Right hindlimb (tissue), 1 donor: ENCODE measurements at regions not wholly inside any gene's neighbourhood (a gene's known extent, or its start where the extent isn't known, plus 50 kb on each side); places are given as distances from the start of the nearest gene placed in this dataset.
"Not testable (repeated sequence)": the region's sequence is repeated elsewhere in the genome, so short reads cannot be mapped to it uniquely, and the experiment has no call there.

Source experiments
- DNase-seq: peaks from one replicate; pipeline ENCODE4 v3.0.0-alpha.2; 2018

DNA sequence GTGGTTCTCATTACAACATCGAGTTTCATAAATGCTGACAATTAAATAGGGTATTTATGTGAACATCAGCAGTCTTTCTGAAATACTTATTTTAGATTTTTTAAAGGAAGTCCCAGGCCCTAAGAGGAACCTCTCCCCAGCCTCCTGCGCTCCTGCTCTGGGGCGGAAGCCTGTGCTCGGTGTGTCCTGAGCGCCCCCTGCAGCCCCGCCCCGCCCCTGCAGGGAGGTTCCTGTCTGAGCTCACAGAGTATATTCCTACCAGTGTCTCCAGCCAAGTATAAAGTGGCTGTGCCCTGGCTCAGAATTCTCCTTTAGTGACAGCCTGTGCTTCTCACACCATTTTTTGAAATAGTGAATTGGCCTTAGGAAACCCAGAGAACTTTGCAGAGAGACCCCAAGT, 567.9 kb downstream of the GOLGA6L6 start:
- DNase-seq, result no peak

DNA sequence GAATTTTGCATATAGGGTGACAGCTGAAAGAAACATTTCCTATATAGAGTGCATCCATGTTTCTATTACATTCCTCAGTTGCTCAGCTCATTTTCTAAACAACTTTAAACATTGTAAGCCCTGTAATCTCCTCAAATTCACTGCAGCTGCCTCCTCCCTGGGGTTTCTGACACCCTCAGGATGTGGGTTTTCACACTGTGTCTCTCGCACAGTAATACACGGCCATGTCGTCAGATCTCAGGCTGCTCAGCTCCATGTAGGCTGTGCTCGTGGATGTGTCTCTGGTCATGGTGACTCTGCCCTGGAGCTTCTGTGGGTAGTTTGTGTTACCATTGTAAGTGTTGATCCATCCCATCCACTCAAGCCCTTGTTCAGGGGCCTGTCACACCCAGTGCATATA, 569.0 kb downstream of the GOLGA6L6 start:
- not testable (repeated sequence) for DNase-seq

- not testable (repeated sequence) for DNase-seq
These were observed 576.0 kb downstream of the GOLGA6L6 start for GRCh38 chr15:19965574-19965973.

GRCh38 chr15:19964480-19964879, 577.1 kb downstream of the GOLGA6L6 start:
- not testable (repeated sequence) for DNase-seq

DNA sequence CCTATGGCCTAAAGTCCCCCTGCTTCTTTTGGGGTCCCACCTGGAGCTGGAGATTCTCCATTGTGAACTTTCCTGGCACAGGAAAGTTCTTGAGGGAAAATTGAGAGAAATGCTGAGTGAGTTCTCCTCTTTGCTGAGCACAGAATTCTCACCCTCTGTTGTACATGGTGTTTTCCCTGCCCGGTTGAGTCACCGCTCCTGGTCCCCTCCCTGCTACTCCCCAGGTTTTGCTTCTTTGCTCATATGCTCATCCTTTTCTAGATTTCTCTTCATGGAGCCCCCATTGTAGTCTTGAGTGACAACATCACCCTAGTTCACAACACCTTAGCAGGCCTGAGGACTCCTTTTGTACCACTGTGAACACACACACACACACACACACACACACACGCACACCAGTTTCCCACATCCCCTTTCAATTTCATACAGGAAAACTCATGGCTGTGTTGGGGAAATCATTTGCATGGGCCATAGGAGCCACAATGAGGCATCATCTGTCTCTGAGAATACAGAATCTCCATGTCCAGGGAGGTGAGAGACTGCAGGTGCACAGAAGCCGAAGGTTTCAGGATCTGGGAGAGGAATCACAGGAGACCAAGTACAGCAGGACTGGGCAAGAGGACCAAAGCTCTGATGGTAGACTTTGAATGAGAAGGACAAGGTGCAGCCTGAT, 585.3 kb downstream of the GOLGA6L6 start:
- no peak for DNase-seq

DNA sequence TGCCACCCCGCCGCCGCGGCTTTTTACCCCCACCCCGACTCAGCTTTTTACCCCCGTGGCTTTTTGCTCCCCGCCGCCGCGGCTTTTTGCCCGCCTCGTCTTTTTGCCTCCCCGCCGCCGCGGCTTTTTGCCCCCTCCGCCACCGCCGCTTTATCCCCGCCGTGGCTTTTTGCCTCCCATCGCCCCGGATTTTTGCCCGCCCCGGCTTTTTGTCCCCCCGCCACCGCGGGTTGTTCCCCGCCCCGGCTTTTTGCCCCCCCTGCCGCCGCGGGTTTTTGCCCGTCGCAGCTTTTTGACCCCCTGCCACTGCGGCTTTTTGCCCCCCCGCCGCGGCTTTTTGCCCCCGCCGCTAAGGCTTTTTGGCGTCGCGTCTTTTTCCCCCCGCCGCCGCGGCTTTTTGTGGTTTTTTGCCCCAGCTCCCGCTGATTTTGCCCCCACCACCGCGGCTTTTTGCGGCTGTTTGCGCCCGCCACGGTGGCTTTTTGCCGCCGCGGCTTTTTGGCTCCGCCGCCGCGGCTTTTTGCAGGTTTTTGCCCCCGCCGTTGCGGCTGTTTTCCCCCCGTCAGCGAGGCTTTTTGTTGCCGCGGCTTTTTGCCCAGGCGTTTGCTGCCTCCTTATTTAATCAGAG, 597.2 kb downstream of the GOLGA6L6 start:
- DNase-seq, result no peak

GRCh38 chr15:19943515-19943914, 598.1 kb downstream of the GOLGA6L6 start:
- no peak for DNase-seq

GRCh38 chr15:19903281-19903680, 638.3 kb downstream of the GOLGA6L6 start:
- not testable (repeated sequence) for DNase-seq

DNA sequence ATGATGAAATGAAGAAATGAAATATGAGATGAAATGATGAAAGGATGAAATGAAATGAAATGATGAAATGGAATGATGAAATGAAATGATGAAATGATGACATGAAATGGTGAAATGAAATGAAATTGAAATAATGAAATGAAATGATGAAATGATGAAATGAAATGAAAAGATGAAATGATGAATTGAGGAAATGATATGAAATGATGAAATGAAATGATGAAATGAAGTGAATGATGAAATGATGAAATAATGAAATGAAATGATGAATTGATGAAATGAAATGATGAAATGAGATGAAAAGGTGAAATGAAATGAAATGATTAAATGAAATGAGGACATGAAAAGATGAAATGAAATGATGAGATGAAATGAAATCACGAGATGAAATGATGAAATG, 639.2 kb downstream of the GOLGA6L6 start:
- not testable (repeated sequence) for DNase-seq

DNA sequence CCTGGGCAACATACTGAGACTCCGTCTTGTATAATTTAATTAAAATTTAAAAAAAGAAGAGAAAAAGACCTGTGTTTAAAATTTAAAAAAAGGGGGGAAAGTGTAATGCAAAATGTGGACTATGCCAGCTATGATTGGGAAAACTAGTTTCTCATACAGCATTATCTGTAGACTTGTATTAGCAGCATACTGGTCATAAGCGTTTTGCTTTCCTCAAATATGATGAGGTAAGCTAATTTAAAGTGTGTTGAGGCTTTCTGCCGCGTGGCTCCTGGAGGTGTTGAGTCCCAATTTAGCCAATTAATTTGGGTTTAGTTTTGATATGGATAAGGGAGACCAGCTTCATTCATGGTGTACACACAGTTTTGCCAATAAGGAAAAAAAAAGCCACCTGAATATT, 640.2 kb downstream of the GOLGA6L6 start:
- DNase-seq, result not testable (repeated sequence)

DNA sequence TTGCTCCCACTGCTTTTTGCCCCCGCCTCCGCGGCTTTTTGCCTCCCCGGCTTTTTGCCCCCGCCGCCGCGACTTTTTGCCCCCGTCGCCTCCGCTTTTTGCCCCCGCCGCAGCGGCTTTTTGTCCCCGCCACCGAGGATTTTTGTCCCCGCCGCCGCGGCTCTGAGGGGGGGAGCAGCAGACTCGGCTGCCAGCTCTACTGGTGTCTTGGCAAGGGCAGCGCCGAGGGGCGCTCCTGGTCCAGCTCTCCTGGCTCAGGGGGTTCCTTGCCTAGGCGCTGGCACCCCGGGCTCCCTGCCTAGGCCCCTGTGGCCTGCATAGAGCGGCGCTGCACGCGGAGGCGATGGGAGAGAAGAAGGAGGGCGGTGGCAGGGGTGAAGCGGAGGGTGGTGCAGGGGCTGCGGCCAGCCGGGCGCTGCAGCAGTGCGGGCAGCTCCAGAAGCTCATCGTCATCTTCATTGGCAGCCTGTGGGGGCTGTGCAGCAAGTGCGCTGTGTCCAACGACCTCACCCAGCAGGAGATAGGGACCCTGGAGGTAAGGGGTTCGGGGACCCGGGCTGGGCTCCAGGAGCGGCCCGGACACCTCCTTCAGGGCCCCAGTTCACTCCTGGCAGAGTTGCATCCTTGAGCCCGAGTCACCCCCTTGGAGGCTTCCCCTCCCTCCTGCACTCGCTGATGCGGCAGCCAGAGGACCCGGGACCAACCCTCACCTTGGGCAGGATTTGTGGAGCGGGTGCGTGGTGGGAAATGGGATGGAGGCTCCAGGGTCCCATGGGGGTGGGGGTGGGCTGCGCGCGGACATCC, 642.4 kb downstream of the GOLGA6L6 start:
- no peak for DNase-seq

DNA sequence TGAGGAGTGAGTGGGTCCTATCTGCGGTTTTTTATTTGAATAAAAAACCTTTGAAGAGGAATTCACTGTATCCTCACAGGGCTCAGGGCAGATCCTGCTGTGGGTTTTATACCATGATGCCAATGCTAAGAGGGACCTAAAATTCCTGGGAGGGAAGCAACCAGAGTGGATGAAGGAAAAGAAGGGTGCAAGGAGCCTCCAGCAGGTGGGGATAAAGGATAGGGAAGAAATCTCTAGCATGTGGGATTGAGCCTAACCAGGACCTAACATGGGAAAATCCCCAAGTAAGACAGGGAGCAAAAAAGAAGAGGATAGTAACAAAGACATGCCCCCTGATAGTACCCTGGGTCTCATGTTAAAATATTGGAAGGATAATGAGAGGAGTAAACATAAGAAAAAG, 652.8 kb downstream of the GOLGA6L6 start:
- DNase-seq, result not testable (repeated sequence)

DNA sequence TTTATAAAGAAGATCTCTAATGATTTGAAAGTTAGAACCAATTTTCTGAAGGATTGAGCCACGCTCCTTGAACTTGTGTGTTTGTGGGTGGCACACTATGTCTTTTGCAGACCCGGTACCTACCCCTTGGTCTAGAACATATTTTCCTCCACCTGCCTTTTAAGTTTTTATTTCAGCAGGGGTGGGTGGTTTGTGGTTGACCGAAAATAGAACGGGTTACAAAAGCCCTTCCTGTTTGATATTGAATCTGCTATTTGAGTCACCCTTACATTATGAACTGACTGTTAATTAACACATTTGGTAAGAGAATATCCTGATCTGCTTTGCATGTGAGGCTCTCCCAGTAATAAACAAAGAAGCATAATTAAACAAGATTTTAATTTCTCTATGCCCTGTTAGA, 697.5 kb downstream of the GOLGA6L6 start:
- DNase-seq, result not testable (repeated sequence)
